ENCODE measurements at regions not wholly inside any gene's neighbourhood (a gene's known extent, or its start where the extent isn't known, plus 50 kb on each side); places are given as distances from the start of the nearest gene placed in this dataset.

GRCh38 chr13:76692346-76692745, 193.9 kb downstream of the KCTD12 start:
- TF ChIP-seq CTCF (IDR thresholded peaks at IDR 0.05): no peak
- TF ChIP-seq POLR2A (IDR thresholded peaks at IDR 0.05): no peak
- TF ChIP-seq EP300 (IDR thresholded peaks at IDR 0.05): no peak
